Fibroblast of skin of left biceps (primary cell): ENCODE measurements at regions not wholly inside any gene's neighbourhood (a gene's known extent, or its start where the extent isn't known, plus 50 kb on each side); places are given as distances from the start of the nearest gene placed in this dataset.

Source experiments
- DNase-seq, 2 experiments: peaks; one replicate each; pipeline ENCODE4 v3.0.0-alpha.2; 2013; ENCODE audit warnings: low read depth in 2 of 2

GRCh38 chr9:113822315-113822714 is 53.8 kb upstream of the ZNF618 start:
- DNase-seq, result no peak

GRCh38 chr9:113823421-113823820 is 52.7 kb upstream of the ZNF618 start:
- no peak for DNase-seq
